HCT116 (cell line): ENCODE measurements at regions not wholly inside any gene's neighbourhood (a gene's known extent, or its start where the extent isn't known, plus 50 kb on each side); places are given as distances from the start of the nearest gene placed in this dataset.

Experiments
- ATAC-seq: fragments of 200-7000 bp; cut with Tn5 transposase; 2 replicates; pipeline ENCODE4 v1.9.1; 2020; ENCODE audit warnings: mild to moderate bottlenecking, moderate library complexity
- BruUV-seq: library from RNA; stranded (reverse); fragments of 400-500 nt; replicated peaks from 2 replicates; lab custom pipeline; 2021; lab: Mats Ljungman, UMichigan
- CTCF ChIA-PET: fragments of 300-600 bp; sonication (Branson Sonifier 250); formaldehyde crosslinking; loops from one replicate; lab custom pipeline; 2021; ENCODE audit warnings: antibody characterized with exemption; lab: Charles Lee
- POLR2A ChIA-PET: fragments of 300-600, 350-600 bp; sonication (Branson Sonifier 250); formaldehyde crosslinking; loops from one replicate; lab custom pipeline; 2021; ENCODE audit warnings: antibody characterized with exemption; lab: Charles Lee
- RAD21 ChIA-PET, 2 experiments: fragments of 300-600 bp; sonication (Branson Sonifier 250); formaldehyde crosslinking; loops; one replicate each; lab custom pipeline; 2023; ENCODE audit warnings: low total read pairs in 2 of 2; ENCODE audit not compliant: uncharacterized antibody in 2 of 2, unreplicated experiment in 2 of 2, low non-redundant PET in 1 of 2; lab: Charles Lee
- DNase-seq: peaks from one replicate; pipeline ENCODE4 v3.0.0-alpha.2; 2010; ENCODE audit warnings: low read depth, low spot score
- H2AFZ ChIP-seq: fragments of 200-600 bp; shearing (Covaris generic), sonication (generic); 2 replicates; pipeline ENCODE4 v1.6.1; 2017; ENCODE audit warnings: low read depth, mixed run types, mixed read lengths, antibody characterized with exemption, low read length; ENCODE audit not compliant: poor library complexity, severe bottlenecking
- H3K27ac ChIP-seq: 2 replicates; pipeline ENCODE4 v1.5.1; 2012; ENCODE audit warnings: low read depth, low read length
- H3K27me3 ChIP-seq: fragments of 200-600 bp; sonication (generic); 2 replicates; pipeline ENCODE4 v1.6.1; 2016; ENCODE audit warnings: mixed run types, low read length, mixed read lengths; ENCODE audit not compliant: insufficient read depth
- H3K36me3 ChIP-seq, 2 experiments: fragments of 200-500 bp in 1 of 2; fragments of 200-600 bp in 1 of 2; sonication (Bioruptor generic) in 1 of 2; sonication (generic) in 1 of 2; 2 replicates each; pipeline versions ENCODE4 v1.5.1 to v1.6.1; 2014 to 2016; ENCODE audit warnings: low read length in 2 of 2, inconsistent platforms in 1 of 2, mixed read lengths in 1 of 2, mixed run types in 1 of 2; ENCODE audit not compliant: insufficient read depth in 2 of 2, control insufficient read depth in 1 of 2
- H3K4me1 ChIP-seq, 2 experiments: fragments of 200-600 bp in 1 of 2; sonication (generic) in 1 of 2; 2 replicates each; pipeline versions ENCODE4 v1.5.1 to v1.6.1; 2012 to 2017; ENCODE audit warnings: low read length in 2 of 2, inconsistent platforms in 1 of 2, mild to moderate bottlenecking in 1 of 2, mixed read lengths in 1 of 2, mixed run types in 1 of 2, moderate library complexity in 1 of 2; ENCODE audit not compliant: insufficient read depth in 2 of 2, control insufficient read depth in 1 of 2
- H3K4me2 ChIP-seq: fragments of 200-600 bp; sonication (generic); 2 replicates; pipeline ENCODE4 v1.6.1; 2017; ENCODE audit warnings: mixed run types, low read length, mixed read lengths
- H3K4me3 ChIP-seq, 2 experiments: fragments of 200-600 bp in 1 of 2; sonication (generic) in 1 of 2; replicated peaks in 1 of 2; 2 replicates each; pipeline ENCODE4 v1.5.1; 2011 to 2016; ENCODE audit warnings: low read length in 2 of 2, control low read depth in 1 of 2, low read depth in 1 of 2, mild to moderate bottlenecking in 1 of 2, mixed read lengths in 1 of 2, mixed run types in 1 of 2
- H3K79me2 ChIP-seq: fragments of 200-600 bp; sonication (generic); 2 replicates; pipeline ENCODE4 v1.6.1; 2017; ENCODE audit warnings: mild to moderate bottlenecking, mixed run types, low read length, moderate library complexity, mixed read lengths; ENCODE audit not compliant: insufficient read depth
- H3K9ac ChIP-seq: fragments of 200-600 bp; sonication (generic); 2 replicates; pipeline ENCODE4 v1.6.1; 2016; ENCODE audit warnings: low read length, mixed read lengths
- H3K9me2 ChIP-seq: fragments of 200-600 bp; sonication (generic), shearing (Covaris generic); 2 replicates; pipeline ENCODE4 v1.6.1; 2017; ENCODE audit warnings: mixed run types, mild to moderate bottlenecking, moderate library complexity; ENCODE audit not compliant: insufficient read depth
- H3K9me3 ChIP-seq, 2 experiments: fragments of 200-500 bp in 1 of 2; fragments of 200-600 bp in 1 of 2; sonication (Bioruptor generic) in 1 of 2; sonication (generic) in 1 of 2; 2 replicates each; pipeline ENCODE4 v1.6.1; 2014 to 2017; ENCODE audit warnings: low read length in 2 of 2, mixed read lengths in 2 of 2, inconsistent platforms in 1 of 2, low read depth in 1 of 2, mild to moderate bottlenecking in 1 of 2, mixed run types in 1 of 2, moderate library complexity in 1 of 2; ENCODE audit not compliant: control insufficient read depth in 1 of 2, insufficient read depth in 1 of 2
- H4K20me1 ChIP-seq: fragments of 200-600 bp; sonication (generic), shearing (Covaris generic); 2 replicates; pipeline ENCODE4 v1.6.1; 2017; ENCODE audit warnings: mixed run types, mild to moderate bottlenecking, moderate library complexity; ENCODE audit not compliant: insufficient read depth
- ATF3 ChIP-seq: IDR thresholded peaks from 2 replicates; pipeline ENCODE4 v1.6.1; 2012
- CBX3 ChIP-seq: IDR thresholded peaks from 2 replicates; pipeline ENCODE4 v1.6.1; 2012; ENCODE audit warnings: low read depth
- CEBPB ChIP-seq: IDR thresholded peaks from 2 replicates; pipeline ENCODE4 v1.6.1; 2012; ENCODE audit warnings: low read depth
- ELF1 ChIP-seq: IDR thresholded peaks from 2 replicates; pipeline ENCODE4 v1.6.1; 2012; ENCODE audit warnings: low read depth, borderline replicate concordance
- EZH2phosphoT487 ChIP-seq: fragments of 200-600 bp; IDR thresholded peaks from 2 replicates; pipeline ENCODE4 v1.6.1; 2018; ENCODE audit warnings: antibody characterized with exemption, borderline replicate concordance
- POLR2AphosphoS5 ChIP-seq: IDR thresholded peaks from 2 replicates; pipeline ENCODE4 v1.6.1; 2011; ENCODE audit warnings: mild to moderate bottlenecking, low read depth, low read length, moderate library complexity
- RAD21 ChIP-seq: IDR thresholded peaks from 2 replicates; pipeline ENCODE4 v1.6.1; 2012; ENCODE audit warnings: low read depth, mild to moderate bottlenecking
- SIN3A ChIP-seq: IDR thresholded peaks from 2 replicates; pipeline ENCODE4 v1.6.1; 2012; ENCODE audit warnings: low read depth
- SP1 ChIP-seq: IDR thresholded peaks from 2 replicates; pipeline ENCODE4 v1.6.1; 2012; ENCODE audit warnings: low read depth
- SRF ChIP-seq: IDR thresholded peaks from 2 replicates; pipeline ENCODE4 v1.6.1; 2012; ENCODE audit warnings: low read depth
- ZBTB33 ChIP-seq: IDR thresholded peaks from 2 replicates; pipeline ENCODE4 v1.6.1; 2011; ENCODE audit warnings: mild to moderate bottlenecking, low read length, moderate library complexity; ENCODE audit not compliant: insufficient replicate concordance; ENCODE audit errors: extremely low read depth
- intact Hi-C: fragments of 100-400 bp; cut with micrococcal nuclease; formaldehyde crosslinking; loops from 2 replicates; pipeline ENCODE4 v1.10.0; 2022

GRCh38 chr2:65549631-65550030 lies 117.2 kb upstream of the SPRED2 start:
- ChIA-PET POLR2A (no interaction called here), RAD21 (no interaction called here), CTCF (no interaction called here)
- no peak overlapping the region for H2AFZ ChIP-seq
- no peak for DNase-seq
- H3K4me1 ChIP-seq, result peaks cover 11 to 37% of the 10 kb centered on the region in 2 experiments
- H3K4me2 ChIP-seq, result no peak overlapping the region
- no peak overlapping the region for H3K9ac ChIP-seq
- H3K9me3 ChIP-seq, result no peaks in the 10 kb centered on the region
- ATAC-seq, result no peak
- no peaks in the 10 kb centered on the region for H4K20me1 ChIP-seq
- intact Hi-C loops, result no loop called here
- BruUV-seq, result no TSS peak
- H3K27me3 ChIP-seq, result no peaks in the 10 kb centered on the region
- no peak for TF ChIP-seq SRF
- no peak for TF ChIP-seq SIN3A
- no peak for TF ChIP-seq ELF1
- TF ChIP-seq CBX3, result no peak
- TF ChIP-seq ATF3, result no peak
- TF ChIP-seq SP1, result no peak
- TF ChIP-seq CEBPB, result no peak
- TF ChIP-seq POLR2AphosphoS5, result no peak
- no peak for TF ChIP-seq RAD21
- no peak for TF ChIP-seq ZBTB33
- no peak overlapping the region for H3K4me3 ChIP-seq
- H3K79me2 ChIP-seq, result no peaks in the 10 kb centered on the region
- H3K36me3 ChIP-seq, result no peaks in the 10 kb centered on the region
- H3K27ac ChIP-seq, result no peak overlapping the region
- H3K9me2 ChIP-seq, result no peaks in the 10 kb centered on the region

GRCh38 chr2:65549257-65549627 lies 116.8 kb upstream of the SPRED2 start:
- no peaks in the 10 kb centered on the region for H3K9me2 ChIP-seq
- H3K9me3 ChIP-seq, result no peaks in the 10 kb centered on the region
- H3K27ac ChIP-seq, result no peak overlapping the region
- H3K4me2 ChIP-seq, result no peak overlapping the region
- intact Hi-C loops, result no loop called here
- no peaks in the 10 kb centered on the region for H3K27me3 ChIP-seq
- H3K4me1 ChIP-seq, result peaks cover 8 to 34% of the 10 kb centered on the region in 2 experiments
- no peaks in the 10 kb centered on the region for H3K79me2 ChIP-seq
- H3K9ac ChIP-seq, result no peak overlapping the region
- no peak overlapping the region for H3K4me3 ChIP-seq
- no peaks in the 10 kb centered on the region for H3K36me3 ChIP-seq
- RAD21 ChIA-PET, result no interaction called here
- no peaks in the 10 kb centered on the region for H4K20me1 ChIP-seq
- no peak for TF ChIP-seq EZH2phosphoT487
- TF ChIP-seq CBX3, result no peak
- TF ChIP-seq, all 23 proteins: peak for 0
- DNase-seq, result no peak
- no peak overlapping the region for H2AFZ ChIP-seq
- no TSS peak for BruUV-seq
- ChIA-PET CTCF (no interaction called here), POLR2A (no interaction called here)
- no peak for ATAC-seq
